ENCODE measurements at regions not wholly inside any gene's neighbourhood (a gene's known extent, or its start where the extent isn't known, plus 50 kb on each side); places are given as distances from the start of the nearest gene placed in this dataset.

GRCh38 chr2:180419212-180419611, 412.1 kb upstream of the CWC22 start:
- TF ChIP-seq POLR2AphosphoS5 (IDR thresholded peaks at IDR 0.05; ENCODE audit: low read depth, low read length): no peak
- no peak for TF ChIP-seq FOXP2 (optimal IDR thresholded peaks at IDR 0.05; ENCODE audit: borderline replicate concordance, extremely low read depth, extremely low read length, insufficient read depth)

GRCh38 chr2:180416627-180417026, 409.5 kb upstream of the CWC22 start:
- TF ChIP-seq POLR2AphosphoS5 (IDR thresholded peaks at IDR 0.05; ENCODE audit: low read depth, low read length) (no peak), SIN3A (IDR thresholded peaks at IDR 0.05; ENCODE audit: borderline replicate concordance, insufficient read depth, low read length) (no peak), TAF1 (IDR thresholded peaks at IDR 0.05; ENCODE audit: borderline replicate concordance, insufficient read depth, low read length) (no peak), FOXP2 (optimal IDR thresholded peaks at IDR 0.05; ENCODE audit: borderline replicate concordance, extremely low read depth, extremely low read length, insufficient read depth) (no peak), REST (IDR thresholded peaks at IDR 0.05; ENCODE audit: insufficient read depth in 1 of 2, low read depth in 2 of 2, low read length in 2 of 2) (no peak)

GRCh38 chr2:180413336-180413735, 406.2 kb upstream of the CWC22 start:
- TF ChIP-seq POLR2AphosphoS5 (IDR thresholded peaks at IDR 0.05; ENCODE audit: low read depth, low read length) (no peak), REST (IDR thresholded peaks at IDR 0.05; ENCODE audit: insufficient read depth in 1 of 2, low read depth in 2 of 2, low read length in 2 of 2) (no peak), TAF1 (IDR thresholded peaks at IDR 0.05; ENCODE audit: borderline replicate concordance, insufficient read depth, low read length) (no peak), FOXP2 (optimal IDR thresholded peaks at IDR 0.05; ENCODE audit: borderline replicate concordance, extremely low read depth, extremely low read length, insufficient read depth) (no peak), SIN3A (IDR thresholded peaks at IDR 0.05; ENCODE audit: borderline replicate concordance, insufficient read depth, low read length) (no peak)

- TF ChIP-seq FOXP2 (optimal IDR thresholded peaks at IDR 0.05; ENCODE audit: borderline replicate concordance, extremely low read depth, extremely low read length, insufficient read depth) (no peak), REST (IDR thresholded peaks at IDR 0.05; ENCODE audit: insufficient read depth in 1 of 2, low read depth in 2 of 2, low read length in 2 of 2) (no peak)
These were observed 405.1 kb upstream of the CWC22 start for GRCh38 chr2:180412219-180412618.

GRCh38 chr2:180411661-180412060, 404.6 kb upstream of the CWC22 start:
- TF ChIP-seq TAF1 (IDR thresholded peaks at IDR 0.05; ENCODE audit: borderline replicate concordance, insufficient read depth, low read length): no peak

- no peak for TF ChIP-seq REST (IDR thresholded peaks at IDR 0.05; ENCODE audit: insufficient read depth in 1 of 2, low read depth in 2 of 2, low read length in 2 of 2)
- no peak for TF ChIP-seq POLR2AphosphoS5 (IDR thresholded peaks at IDR 0.05; ENCODE audit: low read depth, low read length)
- TF ChIP-seq SIN3A (IDR thresholded peaks at IDR 0.05; ENCODE audit: borderline replicate concordance, insufficient read depth, low read length): no peak
- TF ChIP-seq TAF1 (IDR thresholded peaks at IDR 0.05; ENCODE audit: borderline replicate concordance, insufficient read depth, low read length): no peak
- no peak for TF ChIP-seq FOXP2 (optimal IDR thresholded peaks at IDR 0.05; ENCODE audit: borderline replicate concordance, extremely low read depth, extremely low read length, insufficient read depth)
These were observed 399.6 kb upstream of the CWC22 start for GRCh38 chr2:180406687-180407086.
